ENCODE measurements at regions not wholly inside any gene's neighbourhood (a gene's known extent, or its start where the extent isn't known, plus 50 kb on each side); places are given as distances from the start of the nearest gene placed in this dataset.

GRCh38 chr1:239566074-239566473 is 179.7 kb downstream of the CHRM3 start:
- Histone ChIP-seq H3K9ac (ENCODE audit: insufficient read length) (no peak overlapping the region), H3K36me3 (ENCODE audit: insufficient read depth, low read length) (no peaks in the 10 kb centered on the region), H3K9me3 (ENCODE audit: low read depth, low read length) (no peaks in the 10 kb centered on the region), H3K27ac (no peak overlapping the region), H3K4me3 (no peak overlapping the region)
- no peak for DNase-seq (ENCODE audit: low read depth, low spot score)
- TF ChIP-seq FOXP2 (optimal IDR thresholded peaks at IDR 0.05; ENCODE audit: control extremely low read depth, extremely low read length, insufficient read depth) = no peak

DNA sequence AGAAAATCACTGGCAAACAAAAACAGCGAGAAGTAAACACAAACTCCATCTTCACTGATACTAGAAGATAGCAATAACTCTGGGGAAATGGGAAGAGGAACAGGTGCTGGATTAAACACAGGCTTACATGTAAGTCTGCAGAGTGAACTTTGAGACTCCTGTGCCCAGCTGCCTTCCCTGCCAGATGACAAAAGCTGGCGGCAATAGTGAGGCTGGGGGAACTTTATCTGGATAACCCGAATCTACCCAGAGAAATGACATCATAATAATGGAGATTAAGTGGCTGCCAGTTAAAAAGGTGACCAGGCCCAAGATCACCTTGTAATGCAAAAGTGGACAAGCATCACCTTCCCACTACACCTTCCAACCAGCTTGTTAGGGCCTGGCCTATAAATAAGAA is 184.5 kb downstream of the CHRM3 start:
- DNase-seq (ENCODE audit: low read depth, low spot score) = no peak
- TF ChIP-seq EZH2 (IDR thresholded peaks at IDR 0.05) (no peak), FOXP2 (optimal IDR thresholded peaks at IDR 0.05; ENCODE audit: control extremely low read depth, extremely low read length, insufficient read depth) (no peak), POLR2AphosphoS5 (IDR thresholded peaks at IDR 0.05; ENCODE audit: borderline replicate concordance, low read depth, low read length) (no peak)
- no peaks in the 10 kb centered on the region for H3K9me3 ChIP-seq (ENCODE audit: low read depth, low read length)
- H3K27ac ChIP-seq = no peak overlapping the region
- no peak overlapping the region for H3K4me3 ChIP-seq
- H3K36me3 ChIP-seq (ENCODE audit: insufficient read depth, low read length) = no peaks in the 10 kb centered on the region
- H3K9ac ChIP-seq (ENCODE audit: insufficient read length) = no peak overlapping the region

GRCh38 chr1:239572183-239572582 is 185.8 kb downstream of the CHRM3 start:
- H3K9me3 ChIP-seq (ENCODE audit: low read depth, low read length) = no peaks in the 10 kb centered on the region
- no peak overlapping the region for H3K27ac ChIP-seq
- H3K4me3 ChIP-seq = no peak overlapping the region
- no peaks in the 10 kb centered on the region for H3K36me3 ChIP-seq (ENCODE audit: insufficient read depth, low read length)
- no peak for DNase-seq (ENCODE audit: low read depth, low spot score)
- H3K9ac ChIP-seq (ENCODE audit: insufficient read length) = no peak overlapping the region
- TF ChIP-seq POLR2AphosphoS5 (IDR thresholded peaks at IDR 0.05; ENCODE audit: borderline replicate concordance, low read depth, low read length) (no peak), FOXP2 (optimal IDR thresholded peaks at IDR 0.05; ENCODE audit: control extremely low read depth, extremely low read length, insufficient read depth) (no peak), EZH2 (IDR thresholded peaks at IDR 0.05) (no peak)

GRCh38 chr1:239574112-239574511 is 187.7 kb downstream of the CHRM3 start:
- DNase-seq (ENCODE audit: low read depth, low spot score) = no peak
- Histone ChIP-seq H3K9me3 (ENCODE audit: low read depth, low read length) (no peaks in the 10 kb centered on the region), H3K9ac (ENCODE audit: insufficient read length) (no peak overlapping the region), H3K36me3 (ENCODE audit: insufficient read depth, low read length) (no peaks in the 10 kb centered on the region), H3K4me3 (no peak overlapping the region), H3K27ac (no peak overlapping the region)
- TF ChIP-seq POLR2AphosphoS5 (IDR thresholded peaks at IDR 0.05; ENCODE audit: borderline replicate concordance, low read depth, low read length) (no peak), EZH2 (IDR thresholded peaks at IDR 0.05) (no peak), FOXP2 (optimal IDR thresholded peaks at IDR 0.05; ENCODE audit: control extremely low read depth, extremely low read length, insufficient read depth) (no peak)

DNA sequence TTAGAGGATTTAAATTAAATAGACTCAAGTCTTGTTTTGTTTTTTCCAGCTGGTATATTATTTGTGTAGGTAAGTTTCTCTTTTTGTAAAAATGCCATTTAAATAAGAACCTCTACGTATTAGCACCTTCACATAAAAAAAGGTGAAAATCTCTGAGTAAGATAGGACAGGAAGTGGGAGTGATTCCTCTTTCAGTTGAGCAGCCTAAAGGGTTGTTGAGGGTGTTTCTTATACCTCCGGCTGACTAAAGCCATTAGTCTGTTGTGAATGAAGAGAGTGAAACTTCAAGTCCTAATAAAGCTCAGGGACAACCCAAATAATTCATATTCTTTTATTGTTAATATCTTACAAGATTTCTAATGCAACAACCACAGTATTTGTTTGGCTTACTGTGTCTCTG is 188.7 kb downstream of the CHRM3 start:
- no peak for TF ChIP-seq EZH2 (IDR thresholded peaks at IDR 0.05)
- no peak for TF ChIP-seq POLR2AphosphoS5 (IDR thresholded peaks at IDR 0.05; ENCODE audit: borderline replicate concordance, low read depth, low read length)
- no peak for TF ChIP-seq FOXP2 (optimal IDR thresholded peaks at IDR 0.05; ENCODE audit: control extremely low read depth, extremely low read length, insufficient read depth)
- Histone ChIP-seq H3K9me3 (ENCODE audit: low read depth, low read length) (no peaks in the 10 kb centered on the region), H3K27ac (no peak overlapping the region), H3K4me3 (no peak overlapping the region), H3K36me3 (ENCODE audit: insufficient read depth, low read length) (no peaks in the 10 kb centered on the region), H3K9ac (ENCODE audit: insufficient read length) (no peak overlapping the region)
- DNase-seq (ENCODE audit: low read depth, low spot score) = no peak

DNA sequence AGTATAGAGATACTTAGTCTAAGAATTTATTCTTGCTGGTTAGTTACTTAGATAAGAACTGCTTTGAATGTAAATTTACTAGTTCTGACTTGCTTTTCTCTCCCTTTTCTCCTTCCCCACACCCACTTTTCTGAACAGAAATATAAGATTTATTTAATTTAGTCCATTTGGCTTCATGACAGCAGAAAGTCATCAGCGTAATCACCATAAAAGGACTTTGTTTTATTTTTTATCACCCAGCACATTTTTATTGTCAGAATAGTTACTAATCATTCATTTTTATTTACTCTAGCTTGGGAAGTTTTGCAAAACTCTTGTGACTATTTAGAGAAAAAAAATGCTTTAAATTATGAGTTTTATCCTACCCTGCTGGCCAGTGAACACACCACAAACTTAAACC is 197.2 kb downstream of the CHRM3 start:
- no peak for DNase-seq (ENCODE audit: low read depth, low spot score)
- Histone ChIP-seq H3K27ac (no peak overlapping the region), H3K9me3 (ENCODE audit: low read depth, low read length) (no peaks in the 10 kb centered on the region), H3K36me3 (ENCODE audit: insufficient read depth, low read length) (no peaks in the 10 kb centered on the region), H3K4me3 (no peak overlapping the region), H3K9ac (ENCODE audit: insufficient read length) (no peak overlapping the region)
- no peak for TF ChIP-seq POLR2AphosphoS5 (IDR thresholded peaks at IDR 0.05; ENCODE audit: borderline replicate concordance, low read depth, low read length)
- no peak for TF ChIP-seq FOXP2 (optimal IDR thresholded peaks at IDR 0.05; ENCODE audit: control extremely low read depth, extremely low read length, insufficient read depth)
- no peak for TF ChIP-seq EZH2 (IDR thresholded peaks at IDR 0.05)

- Histone ChIP-seq H3K36me3 (ENCODE audit: insufficient read depth, low read length) (no peaks in the 10 kb centered on the region), H3K27ac (no peak overlapping the region), H3K4me3 (no peak overlapping the region), H3K9me3 (ENCODE audit: low read depth, low read length) (no peaks in the 10 kb centered on the region), H3K9ac (ENCODE audit: insufficient read length) (no peak overlapping the region)
- no peak for DNase-seq (ENCODE audit: low read depth, low spot score)
- TF ChIP-seq POLR2AphosphoS5 (IDR thresholded peaks at IDR 0.05; ENCODE audit: borderline replicate concordance, low read depth, low read length) (no peak), FOXP2 (optimal IDR thresholded peaks at IDR 0.05; ENCODE audit: control extremely low read depth, extremely low read length, insufficient read depth) (no peak), EZH2 (IDR thresholded peaks at IDR 0.05) (no peak)
These were observed 199.8 kb downstream of the CHRM3 start for GRCh38 chr1:239586128-239586527.

GRCh38 chr1:239587066-239587465 is 200.7 kb downstream of the CHRM3 start:
- TF ChIP-seq EZH2 (IDR thresholded peaks at IDR 0.05) (no peak), POLR2AphosphoS5 (IDR thresholded peaks at IDR 0.05; ENCODE audit: borderline replicate concordance, low read depth, low read length) (no peak), FOXP2 (optimal IDR thresholded peaks at IDR 0.05; ENCODE audit: control extremely low read depth, extremely low read length, insufficient read depth) (no peak)
- Histone ChIP-seq H3K36me3 (ENCODE audit: insufficient read depth, low read length) (no peaks in the 10 kb centered on the region), H3K9me3 (ENCODE audit: low read depth, low read length) (no peaks in the 10 kb centered on the region), H3K4me3 (no peak overlapping the region), H3K27ac (no peak overlapping the region), H3K9ac (ENCODE audit: insufficient read length) (no peak overlapping the region)
- no peak for DNase-seq (ENCODE audit: low read depth, low spot score)

GRCh38 chr1:239587574-239588369 is 201.4 kb downstream of the CHRM3 start:
- no peak overlapping the region for H3K4me3 ChIP-seq
- TF ChIP-seq POLR2AphosphoS5 (IDR thresholded peaks at IDR 0.05; ENCODE audit: borderline replicate concordance, low read depth, low read length) = no peak
- no peak for TF ChIP-seq FOXP2 (optimal IDR thresholded peaks at IDR 0.05; ENCODE audit: control extremely low read depth, extremely low read length, insufficient read depth)
- TF ChIP-seq EZH2 (IDR thresholded peaks at IDR 0.05) = no peak
- DNase-seq (ENCODE audit: low read depth, low spot score) = no peak
- H3K27ac ChIP-seq = no peak overlapping the region
- no peak overlapping the region for H3K9ac ChIP-seq (ENCODE audit: insufficient read length)
- H3K36me3 ChIP-seq (ENCODE audit: insufficient read depth, low read length) = no peaks in the 10 kb centered on the region
- H3K9me3 ChIP-seq (ENCODE audit: low read depth, low read length) = no peaks in the 10 kb centered on the region

Measured in SK-N-MC (cell line).